ENCODE measurements at regions not wholly inside any gene's neighbourhood (a gene's known extent, or its start where the extent isn't known, plus 50 kb on each side); places are given as distances from the start of the nearest gene placed in this dataset.
"Not testable (repeated sequence)": the region's sequence is repeated elsewhere in the genome, so short reads cannot be mapped to it uniquely, and the experiment has no call there.

GRCh38 chr13:55582294-55582693, 1558.4 kb upstream of the PRR20A start:
- TF ChIP-seq EZH2 (IDR thresholded peaks at IDR 0.05; ENCODE audit: low read length, missing control alignments); CTCF (conservative IDR thresholded peaks at IDR 0.05 in 1 of 2, IDR thresholded peaks at IDR 0.05 in 1 of 2; ENCODE audit: low read depth in 1 of 2, low read length in 2 of 2): not testable (repeated sequence)
